Pancreas (tissue), 10 donors: ENCODE measurements at regions not wholly inside any gene's neighbourhood (a gene's known extent, or its start where the extent isn't known, plus 50 kb on each side); places are given as distances from the start of the nearest gene placed in this dataset.

ENCODE experiments used
- ATAC-seq, 4 donors: fragments of 200-7000 bp; cut with Tn5 transposase; one replicate each; pipeline versions ENCODE4 v1.8.0 to v1.9.1; 2020; ENCODE audit warnings: mild to moderate bottlenecking in 4 of 4, moderate library complexity in 4 of 4
- DNase-seq, 6 donors: peaks; one replicate each; pipeline ENCODE4 v3.0.0-alpha.2; 2020
- FAIRE-seq: peaks from 2 replicates; lab custom pipeline; 2012; peaks lifted over from hg19 to GRCh38; lab: Jason Lieb, UNC
- H3K27ac ChIP-seq, 4 donors: fragments of 200-600 bp; sonication (generic); 1 replicate in 3 of 4; 2 replicates in 1 of 4; pipeline versions ENCODE4 v1.5.0 to v1.8.0; 2020
- H3K27me3 ChIP-seq, 4 donors: fragments of 200-600 bp; one replicate each; pipeline ENCODE4 v1.8.0; 2021
- H3K36me3 ChIP-seq, 3 donors: fragments of 200-600 bp; sonication (generic) in 1 of 3; one replicate each; pipeline versions ENCODE4 v1.5.0 to v1.8.0; 2020 to 2021
- H3K4me1 ChIP-seq, 3 donors: fragments of 200-600 bp; one replicate each; pipeline ENCODE4 v1.8.0; 2021
- H3K4me3 ChIP-seq, 4 donors: fragments of 200-600 bp; sonication (generic) in 2 of 4; one replicate each; pipeline versions ENCODE4 v1.5.0 to v1.8.0; 2020 to 2021
- H3K9me3 ChIP-seq, 4 donors: fragments of 200-600 bp; one replicate each; pipeline ENCODE4 v1.8.0; 2021
- CTCF ChIP-seq, 4 donors: fragments of 200-600 bp; sonication (generic) in 3 of 4; IDR thresholded peaks; one replicate each; pipeline versions ENCODE4 v1.5.0 to v1.8.0; 2021; ENCODE audit warnings: antibody characterized with exemption in 4 of 4
- WGBS, 2 donors: extraction: QIAGEN DNeasy Blood & Tissue Kit; methylation state at CpG; one replicate each; pipeline ENCODE4 v1.1.7; 2013; 5-methylcytosine and 5-hydroxymethylcytosine counted together
- intact Hi-C, 3 donors: fragments of 100-400 bp; cut with DNase I; formaldehyde crosslinking; loops; one replicate each; pipeline versions ENCODE4 v1.11.1 to v1.14.2; 2022
- donor health status: healthy with polysubstance abuse.
- donor health status: DM: no; HTN: no; CAD: no; lungs with moderate emphysema.
- donor health status: DM: no; HTN: no; CAD: no.
- donor health status: control.
- donor health status: control.
- donor health status: Bipolar disorder and iron deficiency.
- donor health status: DM: yes; HTN: yes; CAD: no.
- donor health status: DM: no; HTN: no; CAD: no.
- donor health status: DM: no; HTN: no; CAD: no.
- donor health status: DM: yes; HTN: yes; CAD: no.

- no peaks in the 10 kb centered on the region for H3K27me3 ChIP-seq
- peak in 2 of 4 donors; percentile 26 to 50 for ATAC-seq
- H3K36me3 ChIP-seq: no peaks in the 10 kb centered on the region
- no peak overlapping the region for H3K4me3 ChIP-seq
- intact Hi-C loops: no loop called here
- FAIRE-seq: no peak
- 66 to 76% methylated on average over 8 of the region's 8 CpGs for WGBS, 2 donors
- TF ChIP-seq CTCF (IDR thresholded peaks at IDR 0.05): no peak
- no peaks in the 10 kb centered on the region for H3K4me1 ChIP-seq
- no peaks in the 10 kb centered on the region for H3K9me3 ChIP-seq
- no peak overlapping the region for H3K27ac ChIP-seq
- no peak for DNase-seq
These were observed 63.0 kb downstream of the ZNF22 start for GRCh38 chr10:45063591-45064231.

GRCh38 chr10:45064998-45065397 is 64.3 kb downstream of the ZNF22 start:
- 56 to 61% methylated on average over 3 of the region's 3 CpGs for WGBS, 2 donors
- FAIRE-seq: no peak
- ATAC-seq: no peak
- intact Hi-C loops: no loop called here
- Histone ChIP-seq H3K4me1 (no peaks in the 10 kb centered on the region), H3K9me3 (no peaks in the 10 kb centered on the region), H3K27me3 (no peaks in the 10 kb centered on the region), H3K4me3 (no peak overlapping the region), H3K27ac (no peak overlapping the region), H3K36me3 (no peaks in the 10 kb centered on the region)
- no peak for TF ChIP-seq CTCF (IDR thresholded peaks at IDR 0.05)
- no peak for DNase-seq

GRCh38 chr10:45071043-45071813 is 70.5 kb downstream of the ZNF22 start:
- no peak for FAIRE-seq
- no peaks in the 10 kb centered on the region for H3K36me3 ChIP-seq
- H3K27me3 ChIP-seq: no peaks in the 10 kb centered on the region
- WGBS, 2 donors: 90 to 94% methylated on average over 14 of the region's 14 CpGs
- no peak overlapping the region for H3K4me3 ChIP-seq
- H3K9me3 ChIP-seq: no peaks in the 10 kb centered on the region
- no peaks in the 10 kb centered on the region for H3K4me1 ChIP-seq
- intact Hi-C loops: no loop called here
- no peak overlapping the region for H3K27ac ChIP-seq
- no peak for ATAC-seq
- TF ChIP-seq CTCF (IDR thresholded peaks at IDR 0.05): no peak
- no peak for DNase-seq

- FAIRE-seq (no peak), DNase-seq (no peak), ATAC-seq (no peak)
- H3K4me3 ChIP-seq: no peak overlapping the region
- H3K36me3 ChIP-seq: no peaks in the 10 kb centered on the region
- intact Hi-C loops: no loop called here
- H3K27me3 ChIP-seq: peaks cover 0 to 10% (median 0%) of the 10 kb centered on the region in 4 donors
- H3K27ac ChIP-seq: no peak overlapping the region
- no peaks in the 10 kb centered on the region for H3K9me3 ChIP-seq
- 39 to 52% methylated on average over 4 of the region's 4 CpGs for WGBS, 2 donors
- no peaks in the 10 kb centered on the region for H3K4me1 ChIP-seq
- no peak for TF ChIP-seq CTCF (IDR thresholded peaks at IDR 0.05)
These were observed 74.5 kb downstream of the ZNF22 start for GRCh38 chr10:45075216-45075615.
